MM.1S (cell line): ENCODE measurements at regions not wholly inside any gene's neighbourhood (a gene's known extent, or its start where the extent isn't known, plus 50 kb on each side); places are given as distances from the start of the nearest gene placed in this dataset.

Experiments
- CTCF ChIP-seq: fragments of 300-600 bp; sonication (generic); IDR thresholded peaks from 2 replicates; pipeline ENCODE4 v1.5.1; 2016; ENCODE audit warnings: antibody characterized with exemption, low read length, mixed read lengths
- EZH2 ChIP-seq: fragments of 300-600 bp; sonication (generic); optimal IDR thresholded peaks from 2 replicates; pipeline ENCODE3; 2017; ENCODE audit warnings: low read depth, mild to moderate bottlenecking, antibody characterized with exemption, low read length, mixed read lengths

GRCh38 chr4:18294021-18294420, 272.5 kb upstream of the LCORL start:
- TF ChIP-seq CTCF (no peak), EZH2 (no peak)
